ENCODE measurements at regions not wholly inside any gene's neighbourhood (a gene's known extent, or its start where the extent isn't known, plus 50 kb on each side); places are given as distances from the start of the nearest gene placed in this dataset.
A peak's percentile ranks its signal among the peaks of the same experiment; 100 is the strongest.

DNA sequence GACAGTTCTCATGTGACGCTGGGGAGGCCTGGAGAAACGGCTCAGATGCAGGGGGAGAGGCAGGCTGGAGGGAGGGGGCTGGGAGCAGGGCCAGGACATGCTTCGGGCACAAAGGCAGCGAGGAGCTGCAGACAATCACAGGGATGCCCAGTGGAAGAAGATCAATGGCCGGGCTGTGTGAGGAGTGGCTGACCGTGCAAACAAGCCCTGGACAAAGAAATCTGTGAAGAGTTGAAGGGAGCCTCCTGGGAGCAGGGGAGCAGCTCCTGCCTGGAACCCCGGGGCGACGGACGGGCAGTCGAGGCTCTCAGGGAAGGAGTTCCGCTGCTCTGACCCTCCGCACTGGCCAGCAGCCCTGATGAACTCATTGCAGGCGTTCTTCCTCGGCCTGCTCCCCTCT, 126.7 kb upstream of the B3GAT1 start:
- DNase-seq = no peak

DNA sequence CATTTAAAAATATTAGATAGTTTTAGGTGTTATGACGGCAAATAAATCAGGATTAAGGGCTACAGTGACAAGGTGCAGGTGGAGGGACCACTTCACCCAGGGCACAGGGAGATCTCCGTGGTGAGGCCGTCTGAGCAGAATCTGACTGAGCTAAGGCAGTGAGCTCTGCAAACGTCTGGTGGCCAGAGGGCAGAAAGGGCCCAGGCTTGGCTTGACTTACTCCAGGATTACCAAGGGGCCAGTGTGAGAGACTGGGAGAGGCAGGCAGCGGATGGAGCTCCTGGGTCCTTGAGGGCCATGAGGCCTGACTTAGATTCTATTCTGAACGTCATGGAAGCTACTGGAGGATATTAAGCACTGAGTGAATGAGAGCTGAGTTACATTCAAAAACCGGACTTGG, 125.9 kb upstream of the B3GAT1 start:
- no peak for DNase-seq

DNA sequence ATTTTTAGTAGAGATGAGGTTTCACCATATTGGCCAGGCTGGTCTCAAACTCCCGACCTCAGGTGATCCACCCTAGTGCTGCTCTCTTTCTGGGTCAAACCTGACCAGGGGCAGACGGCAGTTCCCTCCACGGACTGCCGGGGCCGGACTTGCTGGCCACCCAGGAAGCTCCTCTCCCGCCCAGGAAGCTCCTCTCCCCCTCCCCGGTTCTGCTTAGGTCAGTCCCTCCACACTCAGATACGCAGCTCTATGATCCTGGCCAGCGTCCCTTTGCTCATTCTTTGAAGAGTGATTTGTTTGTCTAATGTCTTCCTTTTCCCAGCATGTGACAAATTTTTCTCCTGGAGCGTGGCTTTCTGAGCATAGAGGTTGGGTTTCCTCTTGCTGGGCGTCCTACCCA, 125.3 kb upstream of the B3GAT1 start:
- DNase-seq = no peak

DNA sequence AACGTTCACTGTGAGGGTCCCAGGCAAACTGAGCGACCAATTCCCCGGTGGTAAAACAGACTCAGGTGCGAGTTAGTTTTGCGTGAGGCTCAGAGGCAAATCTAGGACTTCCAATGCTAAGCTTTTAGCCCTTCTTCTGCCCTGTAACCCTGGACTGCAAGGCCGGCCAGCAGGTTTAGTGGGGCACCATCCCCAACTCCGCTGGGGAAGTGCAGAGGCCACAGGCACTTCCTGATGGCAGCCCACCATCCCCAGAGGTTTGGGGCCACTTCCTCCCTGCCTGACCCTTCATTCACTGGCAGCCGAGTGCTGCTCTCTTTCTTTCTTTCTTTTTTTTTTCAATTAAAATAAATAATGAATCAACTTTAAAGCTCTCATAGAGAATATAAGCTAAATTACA, 124.6 kb upstream of the B3GAT1 start:
- no peak for DNase-seq

DNA sequence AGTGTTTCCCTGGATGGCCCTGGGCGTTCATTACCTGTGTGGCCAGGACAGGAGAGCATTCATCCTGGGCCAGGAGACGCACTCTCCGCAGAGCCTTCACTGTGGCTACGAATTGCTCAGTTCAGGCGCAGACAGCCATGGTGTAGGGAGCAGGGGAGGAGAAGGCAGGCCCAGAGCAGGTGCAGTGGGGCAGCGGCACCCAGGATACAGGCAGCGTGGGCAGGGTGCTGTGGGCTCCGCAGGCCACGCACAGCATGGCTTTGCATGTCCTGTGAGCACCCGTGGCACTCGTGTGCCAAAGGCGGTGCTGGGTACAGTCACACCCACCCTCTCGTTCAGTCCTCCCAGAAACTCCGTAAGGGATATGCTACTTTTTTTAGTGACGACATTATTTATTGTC, 124.2 kb upstream of the B3GAT1 start:
- no peak for DNase-seq

DNA sequence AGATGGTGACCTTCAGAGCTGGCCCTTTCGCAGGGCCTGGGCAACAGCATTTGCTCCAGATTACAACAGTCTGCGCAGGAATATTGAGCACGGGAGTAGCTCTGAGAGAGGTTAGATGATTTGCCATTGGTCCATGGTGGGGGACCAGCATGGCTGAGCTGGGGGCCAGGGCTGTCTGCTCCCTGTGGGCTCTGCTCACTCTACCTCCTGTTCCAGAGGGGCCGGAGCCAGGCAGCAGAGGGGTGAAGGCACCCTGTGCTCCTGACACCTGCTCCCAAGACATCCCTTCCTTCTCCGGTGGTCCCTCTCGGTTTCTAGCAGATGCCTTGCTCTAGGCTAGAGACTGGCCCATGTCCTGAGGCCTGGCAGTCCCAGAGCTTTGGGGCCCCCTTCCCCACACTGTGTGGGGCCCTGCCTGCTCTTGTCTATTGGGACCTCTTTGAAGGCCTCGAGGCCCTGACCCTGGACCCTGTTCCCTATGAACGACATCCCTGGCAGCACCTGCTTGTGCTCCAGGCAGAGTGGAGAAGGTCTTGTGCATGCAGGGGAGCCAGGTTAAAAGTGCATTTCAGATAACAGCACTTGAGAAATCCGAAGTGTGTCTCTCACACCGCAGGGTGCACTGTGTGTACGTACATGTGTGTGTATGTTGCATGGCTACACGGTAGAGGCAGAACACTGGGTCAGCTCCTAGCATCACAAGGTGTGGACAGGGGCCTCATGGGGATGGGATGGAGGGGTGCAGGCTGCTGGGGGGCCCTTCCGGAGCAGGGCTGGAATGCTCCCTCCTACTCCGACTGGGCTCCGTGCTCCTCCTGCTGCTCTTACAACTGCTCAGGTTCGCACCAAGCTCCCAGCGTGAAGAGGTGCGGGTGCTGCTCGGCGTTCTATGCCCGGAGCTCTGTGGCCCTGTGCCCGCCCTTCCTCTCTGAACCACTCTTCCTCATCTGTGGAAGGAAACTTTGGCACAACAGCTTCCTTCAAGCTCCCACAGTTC, 123.3 kb upstream of the B3GAT1 start:
- DNase-seq = peak in 1 of 3 experiments; percentile 33

DNA sequence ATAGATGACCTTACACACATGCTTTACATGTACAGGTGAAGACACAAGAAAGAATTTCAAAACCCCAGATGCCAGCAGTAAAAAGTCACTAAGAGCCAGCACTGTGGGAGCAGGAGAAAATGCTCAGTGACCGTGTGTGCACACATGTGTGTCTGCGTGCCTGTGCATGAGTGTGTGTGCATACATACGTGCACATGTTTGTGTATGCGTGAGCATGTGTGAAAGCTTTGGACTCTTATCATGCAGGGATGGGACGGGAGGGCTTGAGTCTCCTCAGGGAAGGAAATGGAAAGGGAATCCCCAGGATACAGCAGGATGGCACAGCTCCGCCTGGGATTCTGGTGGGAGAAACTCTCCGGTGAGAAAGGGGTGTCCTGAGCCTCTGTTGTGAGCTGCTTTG, 121.5 kb upstream of the B3GAT1 start:
- DNase-seq = no peak

DNA sequence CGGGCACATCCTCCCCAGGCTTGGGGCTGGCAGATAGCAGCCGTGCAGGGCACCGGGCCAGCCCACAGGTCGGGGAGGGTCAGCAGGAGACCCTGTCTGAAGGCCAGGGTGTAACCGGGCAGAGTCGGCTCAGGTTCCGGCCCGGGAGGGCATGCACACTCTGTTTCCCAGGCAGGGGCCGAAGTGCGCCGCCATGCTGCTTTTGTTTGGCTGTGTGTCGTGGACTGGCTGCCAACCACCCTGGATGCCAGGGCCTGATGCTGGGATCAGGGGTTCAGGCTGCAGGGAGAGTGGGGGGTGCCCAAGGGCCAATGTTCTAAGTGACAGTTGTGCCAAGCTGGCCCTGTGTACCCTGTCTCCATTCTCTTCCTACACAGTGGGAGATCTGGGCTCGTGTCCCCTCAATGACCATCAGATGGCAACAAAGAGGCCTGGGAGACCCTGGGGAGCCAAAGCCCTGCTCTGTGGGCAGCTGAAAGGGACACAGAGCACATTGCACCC, 120.9 kb upstream of the B3GAT1 start:
- no peak for DNase-seq

DNA sequence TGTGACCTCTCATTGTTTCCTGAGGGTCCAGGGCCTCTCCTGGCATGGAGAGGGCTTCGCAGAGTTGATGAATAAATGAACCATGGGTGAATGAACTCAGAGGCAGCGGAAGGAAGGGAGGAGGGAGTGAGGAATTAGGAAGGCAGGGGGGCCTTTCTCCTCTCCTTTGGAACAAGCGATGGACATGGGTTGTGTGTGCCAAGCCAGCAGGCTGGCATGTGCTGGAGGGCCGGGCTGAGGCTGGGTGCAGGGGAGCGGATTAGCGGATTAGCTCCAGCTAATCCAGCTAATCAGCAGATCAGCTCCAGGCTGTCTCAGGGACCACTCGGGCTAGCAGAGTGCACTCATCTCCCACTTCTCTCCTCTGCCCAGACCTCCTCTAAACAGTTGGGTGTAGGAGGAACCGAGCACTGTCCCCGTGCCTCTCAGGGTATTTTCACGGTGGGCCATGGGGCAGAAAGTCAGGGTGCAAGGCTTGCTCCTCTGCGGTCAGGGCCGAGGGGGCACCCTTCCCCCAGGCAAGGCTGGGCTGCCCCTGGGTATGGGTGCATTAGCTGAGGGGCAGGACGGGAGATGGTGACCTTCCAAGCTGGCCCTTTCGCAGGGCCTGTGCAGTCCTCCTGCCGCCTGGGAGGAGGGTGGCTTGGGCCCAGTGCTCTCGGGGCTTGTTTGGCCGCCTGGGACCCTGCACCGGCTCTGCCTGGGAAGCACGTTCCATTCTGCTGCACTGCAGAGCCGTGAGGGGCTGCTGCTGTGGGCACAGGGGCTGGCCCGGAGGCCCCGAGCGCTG, 120.3 kb upstream of the B3GAT1 start:
- DNase-seq = no peak

DNA sequence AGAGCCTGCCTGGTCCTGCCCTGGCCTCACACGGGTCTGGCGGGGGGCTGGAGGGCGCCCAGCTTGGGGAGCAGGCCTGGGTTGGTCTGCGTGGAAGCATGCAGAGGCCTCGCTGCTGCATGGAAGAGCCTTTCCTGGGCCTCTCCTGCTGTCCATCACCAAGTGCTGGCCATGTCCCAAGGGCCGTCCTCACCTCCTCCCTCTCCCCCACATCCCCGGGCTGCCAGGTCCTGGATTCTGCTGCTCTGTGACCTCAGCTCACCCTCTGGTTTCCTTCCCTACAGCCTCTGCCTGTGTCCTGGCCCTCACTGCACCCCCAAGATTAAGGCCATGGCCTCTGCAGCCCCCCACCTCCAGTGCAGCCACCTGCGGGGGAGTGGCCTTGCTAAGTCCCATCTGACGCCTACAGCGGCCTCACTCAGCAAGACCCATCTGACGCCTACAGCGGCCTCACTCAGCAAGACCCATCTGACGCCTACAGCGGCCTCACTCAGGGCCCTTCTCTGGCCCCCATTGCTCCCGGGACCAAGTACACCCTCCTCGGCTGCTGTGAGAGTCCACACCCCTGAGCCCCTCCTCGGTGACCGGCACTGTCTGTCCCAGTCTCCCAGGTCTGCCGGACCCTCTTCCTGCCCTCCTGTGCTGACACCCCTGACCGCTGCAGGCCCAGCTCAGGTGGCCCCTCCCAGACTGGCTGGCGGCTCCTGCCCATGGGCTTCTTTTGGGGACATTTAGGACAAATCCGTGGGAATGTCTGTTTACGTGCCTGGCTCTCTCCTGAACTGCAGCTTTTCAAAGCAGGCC, 119.5 kb upstream of the B3GAT1 start:
- DNase-seq = no peak

DNA sequence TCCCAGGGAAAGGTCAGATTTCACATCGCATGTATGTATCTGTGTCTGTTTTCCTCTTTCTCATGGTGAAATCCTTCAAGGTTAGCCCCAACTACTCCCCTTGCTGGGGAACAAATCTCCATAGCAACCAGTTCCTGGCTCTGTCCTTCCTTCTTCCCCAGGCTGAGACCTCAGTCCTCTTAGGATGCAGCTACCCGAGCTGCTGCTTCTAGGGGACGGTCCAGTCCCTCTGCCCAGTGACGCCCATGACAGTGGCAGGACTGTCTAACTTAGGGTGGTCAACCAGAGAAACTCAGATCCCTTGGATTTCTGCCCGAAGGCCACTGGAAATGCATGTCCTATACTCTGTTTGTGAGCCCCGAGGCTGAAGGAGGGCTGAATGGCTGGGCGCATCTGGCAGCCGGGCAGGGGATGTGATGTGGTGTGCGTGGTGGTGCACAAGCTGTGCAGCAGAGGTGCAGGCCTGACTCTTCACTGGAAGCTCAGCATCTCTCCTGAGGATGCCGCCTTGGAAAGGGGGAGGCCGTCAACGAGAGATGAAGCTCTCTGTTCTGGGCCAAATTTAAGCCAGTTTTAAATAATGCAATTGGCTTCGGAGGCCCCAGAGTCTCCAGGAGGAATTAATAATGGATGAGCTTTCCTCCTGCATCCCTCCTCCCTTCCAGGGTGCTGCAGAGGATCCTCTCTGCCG, 118.7 kb upstream of the B3GAT1 start:
- DNase-seq = no peak

DNA sequence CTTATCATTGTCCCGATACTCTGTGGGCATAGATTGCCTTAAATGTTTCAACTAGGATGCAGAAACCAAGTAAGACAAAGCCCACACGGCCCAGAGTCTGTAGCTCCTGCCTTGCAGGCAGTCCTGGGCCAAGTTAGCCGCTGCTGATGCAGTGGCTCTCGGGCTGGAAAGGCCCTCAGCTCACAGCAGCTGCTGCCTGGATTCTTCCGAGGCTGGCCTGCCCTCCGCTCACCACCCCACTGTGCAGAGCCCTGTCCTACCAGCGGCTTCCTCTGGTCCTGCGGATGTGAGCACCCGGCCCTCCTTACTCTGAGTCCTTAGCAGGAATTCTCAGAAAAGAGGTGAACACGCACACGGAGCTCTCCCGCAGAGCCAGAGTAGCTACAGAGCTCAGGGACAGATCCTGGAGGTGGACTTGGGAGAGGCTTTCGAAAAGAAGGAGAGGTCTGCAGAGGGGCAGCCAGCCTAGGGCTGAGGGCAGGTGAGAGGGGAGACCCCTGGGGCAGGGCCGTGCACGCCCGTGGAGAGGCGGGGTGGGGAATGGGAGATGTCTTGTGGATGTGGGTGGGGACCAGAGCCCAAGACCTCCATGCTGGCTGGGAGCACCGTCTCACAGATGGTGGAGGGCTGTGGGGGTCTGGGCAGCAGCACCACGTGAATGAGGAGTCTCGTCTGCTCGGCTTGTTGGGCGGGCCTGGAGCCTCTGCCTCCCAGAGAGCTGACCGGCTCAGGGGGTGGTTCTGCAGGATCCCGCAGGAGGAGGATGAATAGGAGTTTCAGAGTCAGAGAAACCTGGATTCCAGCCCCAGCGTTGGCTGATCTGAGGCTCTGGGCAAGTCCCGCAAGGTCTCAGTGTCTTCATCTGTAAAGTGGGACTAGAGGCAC, 117.4 kb upstream of the B3GAT1 start:
- DNase-seq = no peak

DNA sequence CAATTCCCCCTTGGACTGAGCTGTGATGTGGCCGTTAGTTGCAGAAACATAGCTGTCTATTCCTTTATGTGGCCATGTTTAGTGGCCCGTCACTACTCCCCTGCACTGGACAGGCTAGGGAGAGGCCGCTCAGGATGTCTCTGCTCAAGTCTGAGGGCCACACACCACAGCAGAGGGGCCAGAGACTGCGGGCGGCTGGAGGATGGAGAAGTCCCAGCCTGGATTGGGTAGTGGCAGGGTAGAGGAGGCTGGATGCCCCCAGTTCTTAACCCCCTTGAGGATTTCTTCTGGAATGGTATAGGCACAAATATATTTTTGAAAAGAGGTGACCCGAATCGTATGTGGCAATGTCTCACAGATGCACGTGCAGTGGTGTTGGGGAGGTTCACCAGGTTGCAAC, 116.4 kb upstream of the B3GAT1 start:
- DNase-seq = no peak

DNA sequence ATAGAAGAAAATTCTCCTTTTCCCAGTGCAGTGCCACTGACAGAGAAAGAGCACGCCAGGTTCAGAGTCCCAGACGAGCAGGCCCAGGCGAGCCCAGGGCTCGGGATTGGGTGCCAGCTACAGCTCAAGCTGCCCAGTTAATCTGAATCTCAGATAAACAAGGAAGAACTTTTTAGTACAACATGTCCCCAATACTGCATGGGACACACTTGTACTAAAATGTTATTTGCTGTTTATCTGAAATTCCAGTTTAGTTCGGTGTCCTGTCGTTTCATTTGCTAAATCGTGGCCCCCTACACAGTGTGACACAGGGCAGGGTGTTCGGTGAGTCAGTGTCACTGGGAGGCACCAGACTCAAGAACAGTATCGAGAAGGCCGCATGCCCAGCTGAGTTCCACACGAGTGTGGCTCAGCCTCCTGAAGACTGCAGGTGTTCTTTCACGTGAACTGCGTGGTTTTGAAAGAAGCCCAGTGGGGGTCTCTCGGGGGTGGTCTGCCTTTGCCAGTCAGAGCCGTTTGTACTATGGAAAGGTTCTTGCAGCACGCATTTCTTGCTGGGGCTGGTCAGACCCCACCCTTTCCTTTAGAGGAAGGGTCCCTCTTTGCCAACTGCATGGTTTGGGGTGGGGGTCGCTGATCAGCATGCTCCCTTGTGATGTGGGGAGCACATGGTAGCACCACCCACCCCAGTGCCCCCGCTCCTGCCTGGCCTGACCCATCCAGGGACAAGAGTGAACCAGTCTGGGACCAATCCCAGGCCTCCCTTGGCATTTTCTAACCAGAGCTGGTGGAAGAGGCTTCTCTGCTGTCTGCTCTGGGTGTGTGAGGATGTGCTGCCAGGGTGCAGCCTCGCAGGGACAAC, 115.6 kb upstream of the B3GAT1 start:
- DNase-seq = no peak

DNA sequence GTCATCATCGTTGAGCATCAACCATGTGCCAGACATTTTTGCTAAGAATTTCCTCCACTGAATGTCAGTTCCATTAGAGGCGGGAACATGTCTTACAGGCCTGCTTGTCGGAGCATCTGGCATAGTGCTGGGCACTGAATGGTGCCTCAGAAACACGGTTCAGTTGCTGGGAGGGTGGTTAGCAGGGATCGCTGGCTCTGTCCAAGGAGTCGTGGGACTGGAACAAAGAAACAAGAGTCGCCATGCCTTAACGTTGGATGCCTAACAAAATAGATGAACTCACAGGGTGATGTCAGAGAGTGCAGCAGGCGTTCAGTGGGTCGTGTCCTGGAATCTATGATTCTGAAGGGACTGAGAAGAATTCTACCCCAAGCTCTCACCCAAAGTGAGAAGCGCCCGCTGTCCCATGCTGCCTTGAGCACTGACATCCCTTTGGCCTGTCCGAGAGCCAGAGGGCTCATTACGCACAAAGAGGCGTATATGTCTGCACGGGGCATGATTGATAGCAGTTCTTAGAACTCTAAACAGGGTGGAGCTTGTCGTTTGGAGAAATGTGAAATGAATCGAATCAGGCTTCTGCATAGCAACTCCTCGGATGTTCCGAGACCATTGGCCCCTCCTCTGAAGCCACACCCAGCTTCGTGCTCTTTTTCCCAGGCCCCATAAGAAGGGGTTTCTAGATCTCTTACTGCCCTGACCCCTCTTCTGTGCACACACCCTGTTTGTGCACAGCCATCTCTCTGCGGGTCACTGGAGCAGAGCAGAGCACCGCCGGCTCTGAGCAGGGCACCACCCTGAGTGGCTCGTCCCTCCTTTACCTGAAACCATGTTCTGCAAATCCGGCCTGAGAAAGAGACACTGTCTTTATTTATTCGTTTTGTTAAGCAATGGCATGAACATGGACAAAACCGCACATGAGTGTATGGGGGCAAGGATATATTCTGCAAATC, 113.1 kb upstream of the B3GAT1 start:
- DNase-seq = no peak

DNA sequence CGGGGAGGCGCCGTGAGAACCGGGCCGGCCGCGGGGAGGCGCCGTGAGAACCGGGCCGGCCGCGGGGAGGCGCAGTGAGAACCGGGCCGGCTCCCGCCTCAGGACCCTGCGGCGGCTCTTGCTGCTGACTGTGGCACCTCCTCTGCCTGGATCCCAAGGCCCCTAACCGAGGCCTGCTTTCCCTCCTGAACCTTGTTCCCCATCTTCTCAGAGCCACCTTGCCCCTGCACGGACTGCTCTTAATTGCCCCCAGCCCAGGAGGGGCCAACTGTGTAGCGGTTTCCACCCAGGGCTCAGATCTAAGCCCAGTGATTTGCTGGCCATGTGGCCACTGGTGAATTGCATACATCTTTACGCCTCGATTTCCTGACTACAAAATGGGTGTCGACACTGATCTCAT, 112.2 kb upstream of the B3GAT1 start:
- no peak for DNase-seq

DNA sequence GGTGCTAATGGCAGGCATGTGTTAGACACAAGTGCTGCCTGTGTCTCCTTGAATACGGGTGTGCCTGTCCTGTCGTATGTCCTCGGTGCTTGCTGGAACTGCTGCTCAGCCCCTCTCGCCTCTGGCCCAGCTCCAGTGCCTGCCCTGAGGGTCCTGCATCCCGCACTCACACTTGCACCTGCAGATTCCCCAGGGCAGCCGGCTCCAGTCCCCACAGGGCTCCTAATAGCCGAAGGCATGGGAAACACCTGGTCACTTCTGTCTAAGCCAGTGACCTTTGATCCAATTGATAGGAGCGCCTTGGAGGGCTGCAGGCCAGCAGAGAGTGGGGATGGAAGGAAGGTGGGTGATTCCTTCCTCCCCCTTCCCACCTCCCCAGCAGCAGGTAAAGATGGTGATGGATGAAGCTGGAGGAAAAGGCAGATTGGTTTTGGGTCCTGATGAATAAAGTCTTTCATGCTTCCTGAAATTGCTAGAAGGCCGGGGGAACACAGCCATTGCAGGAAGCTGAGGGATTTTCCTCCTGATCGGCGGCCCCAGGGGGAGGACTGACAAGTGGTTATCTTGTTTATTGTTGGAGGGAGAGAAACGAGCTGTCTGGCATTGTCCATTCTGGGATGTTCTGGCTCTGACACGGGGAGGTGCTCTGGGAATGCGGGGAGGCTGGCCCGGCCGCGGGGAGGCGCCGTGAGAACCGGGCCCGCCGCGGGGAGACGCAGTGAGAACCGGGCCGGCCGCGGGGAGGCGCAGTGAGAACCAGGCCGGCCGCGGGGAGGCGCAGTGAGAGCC, 110.9 kb upstream of the B3GAT1 start:
- no peak for DNase-seq

Data from NCI-H1417 (cell line).